HL-60 (cell line): ENCODE measurements at regions not wholly inside any gene's neighbourhood (a gene's known extent, or its start where the extent isn't known, plus 50 kb on each side); places are given as distances from the start of the nearest gene placed in this dataset.

Source experiments
- DNase-seq, 2 experiments: peaks; one replicate each; pipeline ENCODE4 v3.0.0-alpha.2; 2010 to 2020; ENCODE audit warnings: low read depth in 1 of 2, low spot score in 1 of 2
- H3K27ac ChIP-seq: fragments of 250-450 bp; sonication (Bioruptor Pico); replicated peaks from 2 replicates; pipeline ENCODE4 v1.5.1; 2020; ENCODE audit warnings: mild to moderate bottlenecking, moderate library complexity
- H3K27me3 ChIP-seq: fragments of 250-450 bp; sonication (Bioruptor Pico); 2 replicates; pipeline ENCODE4 v1.5.1; 2021; ENCODE audit warnings: mild to moderate bottlenecking, moderate library complexity; ENCODE audit not compliant: insufficient read depth, poor library complexity, severe bottlenecking
- H3K4me3 ChIP-seq: replicated peaks from 2 replicates; pipeline ENCODE4 v1.5.1; 2011; ENCODE audit warnings: mild to moderate bottlenecking, control low read depth, low read length; ENCODE audit not compliant: insufficient read depth
- CTCF ChIP-seq: IDR thresholded peaks from one replicate; pipeline ENCODE4 v1.5.1; 2011; ENCODE audit warnings: low read length, control low read depth, inconsistent platforms; ENCODE audit not compliant: insufficient read depth
- GABPA ChIP-seq: IDR thresholded peaks from 2 replicates; pipeline ENCODE4 v1.6.1; 2012; ENCODE audit warnings: low read depth
- POLR2AphosphoS5 ChIP-seq: IDR thresholded peaks from 2 replicates; pipeline ENCODE4 v1.6.1; 2012; ENCODE audit warnings: low read depth
- REST ChIP-seq: IDR thresholded peaks from 2 replicates; pipeline ENCODE4 v1.6.1; 2012; ENCODE audit warnings: low read depth; ENCODE audit not compliant: insufficient replicate concordance
- SPI1 ChIP-seq: IDR thresholded peaks from 2 replicates; pipeline ENCODE4 v1.6.1; 2012; ENCODE audit warnings: low read depth, mild to moderate bottlenecking, borderline replicate concordance

GRCh38 chr5:41625571-41625970, 115.2 kb upstream of the PLCXD3 start:
- H3K27ac ChIP-seq, result no peak overlapping the region
- no peak for TF ChIP-seq CTCF
- TF ChIP-seq POLR2AphosphoS5, result no peak
- TF ChIP-seq GABPA, result no peak
- TF ChIP-seq REST, result no peak
- no peak for TF ChIP-seq SPI1
- H3K4me3 ChIP-seq, result no peak overlapping the region
- H3K27me3 ChIP-seq, result no peaks in the 10 kb centered on the region
- DNase-seq, result no peak

GRCh38 chr5:41621420-41621819, 111.0 kb upstream of the PLCXD3 start:
- Histone ChIP-seq H3K27me3 (no peaks in the 10 kb centered on the region), H3K27ac (no peak overlapping the region), H3K4me3 (no peak overlapping the region)
- TF ChIP-seq GABPA (no peak), REST (no peak), POLR2AphosphoS5 (no peak), CTCF (no peak), SPI1 (no peak)
- DNase-seq, result no peak

GRCh38 chr5:41617843-41618515, 107.6 kb upstream of the PLCXD3 start:
- Histone ChIP-seq H3K27ac (no peak overlapping the region), H3K27me3 (no peaks in the 10 kb centered on the region), H3K4me3 (no peak overlapping the region)
- no peak for DNase-seq
- TF ChIP-seq GABPA (no peak), CTCF (no peak), REST (no peak)
